ENCODE measurements at regions not wholly inside any gene's neighbourhood (a gene's known extent, or its start where the extent isn't known, plus 50 kb on each side); places are given as distances from the start of the nearest gene placed in this dataset.

DNA sequence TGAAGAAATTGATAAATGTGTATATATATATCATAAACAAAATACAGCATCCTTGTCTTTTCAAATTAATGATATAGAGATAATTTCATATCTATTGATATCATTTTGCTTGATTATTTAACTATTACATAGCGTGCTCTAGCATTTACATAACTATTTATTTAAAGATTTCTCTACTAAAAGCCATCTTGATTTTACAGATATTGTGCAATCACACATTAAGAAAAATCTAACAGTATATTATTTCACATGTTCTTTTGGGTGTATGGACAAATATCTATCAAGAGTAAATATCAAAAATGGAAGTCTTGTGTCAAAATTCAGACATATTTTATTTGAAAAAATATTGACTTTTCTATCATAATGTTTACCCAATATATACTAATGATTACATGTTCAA, 966.8 kb downstream of the SLITRK5 start:
- BruUV-seq (replicated peaks): no TSS peak
- DNase-seq (ENCODE audit: low read depth, low spot score) (no peak), ATAC-seq (no peak)
- Histone ChIP-seq H3K36me3 (ENCODE audit: control insufficient read depth in 1 of 2, insufficient read depth in 2 of 2, low read length in 2 of 2) (no peaks in the 10 kb centered on the region), H3K9me2 (ENCODE audit: insufficient read depth) (no peaks in the 10 kb centered on the region), H4K20me1 (ENCODE audit: insufficient read depth) (no peaks in the 10 kb centered on the region; the same call in 1 of the 2 replicates), H2AFZ (ENCODE audit: low read depth, low read length, poor library complexity, severe bottlenecking) (no peak overlapping the region), H3K27me3 (ENCODE audit: insufficient read depth, low read length) (no peaks in the 10 kb centered on the region), H3K79me2 (ENCODE audit: insufficient read depth, low read length) (no peaks in the 10 kb centered on the region), H3K4me3 (replicated peaks in 1 of 2; ENCODE audit: low read depth in 1 of 2, low read length in 2 of 2) (no peak overlapping the region), H3K4me2 (ENCODE audit: low read length) (no peak overlapping the region), H3K4me1 (ENCODE audit: control insufficient read depth in 1 of 2, insufficient read depth in 2 of 2, low read length in 2 of 2) (no peaks in the 10 kb centered on the region), H3K27ac (ENCODE audit: low read depth, low read length) (no peak overlapping the region), H3K9ac (ENCODE audit: low read length) (no peak overlapping the region), H3K9me3 (ENCODE audit: control insufficient read depth in 1 of 2, insufficient read depth in 1 of 2, low read depth in 1 of 2, low read length in 2 of 2) (no peaks in the 10 kb centered on the region)
- POLR2A ChIA-PET: no interaction called here
- intact Hi-C loops (cut with micrococcal nuclease): no loop called here
- TF ChIP-seq SP1 (IDR thresholded peaks at IDR 0.05; ENCODE audit: low read depth) (no peak), POLR2AphosphoS5 (IDR thresholded peaks at IDR 0.05; ENCODE audit: low read depth, low read length) (no peak), EGR1 (IDR thresholded peaks at IDR 0.05; ENCODE audit: low read depth) (no peak), YY1 (IDR thresholded peaks at IDR 0.05; ENCODE audit: extremely low read depth, insufficient replicate concordance, low read depth, low read length) (no peak)
- TF ChIP-seq, protein P1, sequence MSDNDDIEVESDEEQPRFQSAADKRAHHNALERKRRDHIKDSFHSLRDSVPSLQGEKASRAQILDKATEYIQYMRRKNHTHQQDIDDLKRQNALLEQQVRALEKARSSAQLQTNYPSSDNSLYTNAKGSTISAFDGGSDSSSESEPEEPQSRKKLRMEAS (IDR thresholded peaks at IDR 0.05): no peak
- RAD21 ChIA-PET (ENCODE audit: low non-redundant PET in 1 of 2, low total read pairs in 2 of 2, uncharacterized antibody in 2 of 2, unreplicated experiment in 2 of 2): no interaction called here
- CTCF ChIA-PET: no interaction called here

DNA sequence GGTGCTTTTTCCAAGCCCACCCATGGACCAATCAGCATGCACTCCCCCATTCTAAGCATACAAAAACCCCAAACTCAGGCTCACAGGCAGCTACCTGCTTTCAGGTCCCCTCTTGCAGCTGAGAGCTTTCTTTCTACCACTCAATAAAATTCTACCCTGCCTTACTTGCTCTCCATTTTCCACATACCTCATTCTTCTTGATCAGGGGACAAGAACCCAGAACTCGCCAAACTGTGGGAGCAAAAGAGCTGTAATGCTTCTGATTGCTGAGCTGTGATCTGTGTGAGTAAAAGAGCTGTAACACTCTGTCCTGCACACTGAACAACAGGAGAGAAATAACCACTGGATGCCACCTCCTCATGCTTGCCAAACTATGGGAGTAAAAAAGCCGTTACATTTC, 972.1 kb downstream of the SLITRK5 start:
- DNase-seq (ENCODE audit: low read depth, low spot score) (no peak), ATAC-seq (no peak)
- no peak overlapping the region for H3K27ac ChIP-seq (ENCODE audit: low read depth, low read length)
- H3K9me3 ChIP-seq (ENCODE audit: control insufficient read depth in 1 of 2, insufficient read depth in 1 of 2, low read depth in 1 of 2, low read length in 2 of 2): no peaks in the 10 kb centered on the region; a peak in 1 of 4 replicates
- no TSS peak for BruUV-seq (replicated peaks)
- no peak overlapping the region for H3K9ac ChIP-seq (ENCODE audit: low read length)
- no peak overlapping the region for H3K4me3 ChIP-seq (replicated peaks in 1 of 2; ENCODE audit: low read depth in 1 of 2, low read length in 2 of 2)
- no peaks in the 10 kb centered on the region for H3K27me3 ChIP-seq (ENCODE audit: insufficient read depth, low read length)
- H3K4me2 ChIP-seq (ENCODE audit: low read length): no peak overlapping the region
- no peaks in the 10 kb centered on the region for H3K36me3 ChIP-seq (ENCODE audit: control insufficient read depth in 1 of 2, insufficient read depth in 2 of 2, low read length in 2 of 2)
- ChIA-PET CTCF (no interaction called here), POLR2A (no interaction called here), RAD21 (ENCODE audit: low non-redundant PET in 1 of 2, low total read pairs in 2 of 2, uncharacterized antibody in 2 of 2, unreplicated experiment in 2 of 2) (no interaction called here)
- no peaks in the 10 kb centered on the region for H3K79me2 ChIP-seq (ENCODE audit: insufficient read depth, low read length)
- no peaks in the 10 kb centered on the region for H3K9me2 ChIP-seq (ENCODE audit: insufficient read depth)
- intact Hi-C loops (cut with micrococcal nuclease): no loop called here
- no peak overlapping the region for H2AFZ ChIP-seq (ENCODE audit: low read depth, low read length, poor library complexity, severe bottlenecking)
- H3K4me1 ChIP-seq (ENCODE audit: control insufficient read depth in 1 of 2, insufficient read depth in 2 of 2, low read length in 2 of 2): no peaks in the 10 kb centered on the region
- H4K20me1 ChIP-seq (ENCODE audit: insufficient read depth): no peaks in the 10 kb centered on the region; the same call in 1 of the 2 replicates
- TF ChIP-seq EZH2phosphoT487 (IDR thresholded peaks at IDR 0.05; ENCODE audit: borderline replicate concordance) (no peak), EZH2 (IDR thresholded peaks at IDR 0.05) (no peak), TCF7L2 (IDR thresholded peaks at IDR 0.05; ENCODE audit: borderline replicate concordance, extremely low read depth, insufficient read depth, insufficient read length) (no peak), POLR2A (IDR thresholded peaks at IDR 0.05; ENCODE audit: borderline replicate concordance, extremely low read depth, insufficient read depth, insufficient read length) (no peak), ZFX (IDR thresholded peaks at IDR 0.05) (no peak), RAD21 (IDR thresholded peaks at IDR 0.05; ENCODE audit: low read depth) (no peak), YY1 (IDR thresholded peaks at IDR 0.05; ENCODE audit: extremely low read depth, insufficient replicate concordance, low read depth, low read length) (no peak), EGR1 (IDR thresholded peaks at IDR 0.05; ENCODE audit: low read depth) (no peak), CBX3 (IDR thresholded peaks at IDR 0.05; ENCODE audit: low read depth) (no peak), SIN3A (IDR thresholded peaks at IDR 0.05; ENCODE audit: low read depth) (no peak), SRF (IDR thresholded peaks at IDR 0.05; ENCODE audit: low read depth) (no peak), POLR2AphosphoS5 (IDR thresholded peaks at IDR 0.05; ENCODE audit: low read depth, low read length) (no peak), ELF1 (IDR thresholded peaks at IDR 0.05; ENCODE audit: borderline replicate concordance, low read depth) (no peak), JUND (IDR thresholded peaks at IDR 0.05) (no peak), FOSL1 (IDR thresholded peaks at IDR 0.05; ENCODE audit: low read depth) (no peak)
- TF ChIP-seq, protein P1 (IDR thresholded peaks at IDR 0.05): no peak
- TF ChIP-seq, protein P2, sequence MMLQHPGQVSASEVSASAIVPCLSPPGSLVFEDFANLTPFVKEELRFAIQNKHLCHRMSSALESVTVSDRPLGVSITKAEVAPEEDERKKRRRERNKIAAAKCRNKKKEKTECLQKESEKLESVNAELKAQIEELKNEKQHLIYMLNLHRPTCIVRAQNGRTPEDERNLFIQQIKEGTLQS (IDR thresholded peaks at IDR 0.05): no peak
- TF ChIP-seq, protein P3, sequence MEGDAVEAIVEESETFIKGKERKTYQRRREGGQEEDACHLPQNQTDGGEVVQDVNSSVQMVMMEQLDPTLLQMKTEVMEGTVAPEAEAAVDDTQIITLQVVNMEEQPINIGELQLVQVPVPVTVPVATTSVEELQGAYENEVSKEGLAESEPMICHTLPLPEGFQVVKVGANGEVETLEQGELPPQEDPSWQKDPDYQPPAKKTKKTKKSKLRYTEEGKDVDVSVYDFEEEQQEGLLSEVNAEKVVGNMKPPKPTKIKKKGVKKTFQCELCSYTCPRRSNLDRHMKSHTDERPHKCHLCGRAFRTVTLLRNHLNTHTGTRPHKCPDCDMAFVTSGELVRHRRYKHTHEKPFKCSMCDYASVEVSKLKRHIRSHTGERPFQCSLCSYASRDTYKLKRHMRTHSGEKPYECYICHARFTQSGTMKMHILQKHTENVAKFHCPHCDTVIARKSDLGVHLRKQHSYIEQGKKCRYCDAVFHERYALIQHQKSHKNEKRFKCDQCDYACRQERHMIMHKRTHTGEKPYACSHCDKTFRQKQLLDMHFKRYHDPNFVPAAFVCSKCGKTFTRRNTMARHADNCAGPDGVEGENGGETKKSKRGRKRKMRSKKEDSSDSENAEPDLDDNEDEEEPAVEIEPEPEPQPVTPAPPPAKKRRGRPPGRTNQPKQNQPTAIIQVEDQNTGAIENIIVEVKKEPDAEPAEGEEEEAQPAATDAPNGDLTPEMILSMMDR (IDR thresholded peaks at IDR 0.05 in 2 of 3, conservative IDR thresholded peaks at IDR 0.05 in 1 of 3; ENCODE audit: borderline replicate concordance in 1 of 3, insufficient read depth in 1 of 3, low read depth in 2 of 3, low read length in 2 of 3): no peak

Measured in HCT116 (cell line).